Stomach (tissue), 8 donors: ENCODE measurements at regions not wholly inside any gene's neighbourhood (a gene's known extent, or its start where the extent isn't known, plus 50 kb on each side); places are given as distances from the start of the nearest gene placed in this dataset.

Experiments used
- DNase-seq, 2 donors: peaks; one replicate each; pipeline versions ENCODE4 v3.0.0 to v3.0.0-alpha.2; 2013 to 2019
- H3K27ac ChIP-seq, 5 donors: fragments of 200-600 bp in 4 of 5; sonication (generic) in 4 of 5; one replicate each; pipeline ENCODE4 v1.5.1; 2013 to 2019; ENCODE audit warnings: mild to moderate bottlenecking in 1 of 5, moderate library complexity in 1 of 5
- H3K27me3 ChIP-seq, 3 donors: fragments of 200-600 bp; sonication (generic); one replicate each; pipeline ENCODE4 v1.5.1; 2017 to 2019; ENCODE audit warnings: mixed run types in 1 of 3
- H3K36me3 ChIP-seq, 4 donors: fragments of 200-600 bp; sonication (generic); 1 replicate in 3 of 4; 2 replicates in 1 of 4; pipeline ENCODE4 v1.5.1; 2016 to 2019
- H3K4me1 ChIP-seq, 4 donors: fragments of 200-600 bp; sonication (generic); one replicate each; pipeline ENCODE4 v1.5.1; 2016 to 2019
- H3K4me3 ChIP-seq, 4 donors: fragments of 200-600 bp; sonication (generic) in 3 of 4; one replicate each; pipeline ENCODE4 v1.5.1; 2016 to 2019; ENCODE audit warnings: mild to moderate bottlenecking in 1 of 4
- H3K9me3 ChIP-seq, 4 donors: fragments of 200-600 bp; sonication (generic); one replicate each; pipeline ENCODE4 v1.5.1; 2016 to 2019
- EP300 ChIP-seq: sonication (generic); formaldehyde crosslinking; IDR thresholded peaks from one replicate; pipeline ENCODE4 v1.6.1; 2017; ENCODE audit warnings: antibody characterized with exemption
- POLR2A ChIP-seq, 4 donors: fragments of 450-650 bp; IDR thresholded peaks; one replicate each; pipeline ENCODE4 v1.6.1; 2016; ENCODE audit warnings: antibody characterized with exemption in 4 of 4, control low read depth in 2 of 4, mild to moderate bottlenecking in 1 of 4, moderate library complexity in 1 of 4
- POLR2AphosphoS5 ChIP-seq, 3 donors: sonication (generic); formaldehyde crosslinking; IDR thresholded peaks; one replicate each; pipeline ENCODE4 v1.6.1; 2016; ENCODE audit warnings: antibody characterized with exemption in 3 of 3
- WGBS, 5 donors: extraction: QIAGEN DNeasy Blood & Tissue Kit in 3 of 5; methylation state at CpG; one replicate each; pipeline versions ENCODE4 v1.1.5 to v1.1.7; 2013 to 2018; 5-methylcytosine and 5-hydroxymethylcytosine counted together
- intact Hi-C: fragments of 100-400 bp; cut with DNase I; formaldehyde crosslinking; loops from one replicate; pipeline ENCODE4 v1.15.1; 2023; ENCODE audit warnings: low total_unique reads
- TF ChIP-seq, protein P1 (sequence below), 7 experiments: fragments of 450-650 bp in 4 of 7; fragments of 200-600 bp in 3 of 7; sonication (generic) in 3 of 7; IDR thresholded peaks; one replicate each; pipeline ENCODE4 v1.5.1; 2016 to 2019; ENCODE audit warnings: antibody characterized with exemption in 7 of 7, control low read depth in 2 of 7, mild to moderate bottlenecking in 1 of 7
- donor health status: healthy with polysubstance abuse.
- donor health status: Bipolar disorder and iron deficiency.
- donor health status: healthy.

DNA sequence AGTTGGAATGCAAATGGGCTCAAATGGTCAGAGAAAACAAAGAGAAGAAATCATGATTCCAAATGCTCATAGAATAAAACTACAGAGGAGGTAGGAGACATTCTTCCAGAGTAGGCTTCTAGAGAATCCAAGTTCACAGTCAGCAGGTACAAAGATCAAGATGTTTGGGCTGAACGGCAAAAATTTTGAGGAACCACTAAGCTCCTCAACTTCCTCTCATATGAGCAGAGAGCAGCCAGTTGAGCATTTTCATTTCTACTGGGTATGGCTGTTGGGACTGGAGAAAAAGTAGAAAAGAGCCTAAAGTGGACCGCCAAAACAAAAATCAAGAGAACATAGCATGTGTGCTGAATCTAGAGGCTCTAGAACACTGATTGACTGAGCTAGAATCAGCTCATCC, 73.8 kb upstream of the ARID2 start:
- Histone ChIP-seq H3K4me3 (no peak overlapping the region), H3K9me3 (no peaks in the 10 kb centered on the region), H3K27ac (no peak overlapping the region), H3K27me3 (no peaks in the 10 kb centered on the region), H3K4me1 (peaks cover 0 to 4% (median 0%) of the 10 kb centered on the region in 4 donors), H3K36me3 (no peaks in the 10 kb centered on the region)
- no peak for TF ChIP-seq POLR2AphosphoS5 (IDR thresholded peaks at IDR 0.05)
- TF ChIP-seq EP300, result no peak
- no peak for TF ChIP-seq POLR2A (IDR thresholded peaks at IDR 0.05)
- TF ChIP-seq, protein P1, sequence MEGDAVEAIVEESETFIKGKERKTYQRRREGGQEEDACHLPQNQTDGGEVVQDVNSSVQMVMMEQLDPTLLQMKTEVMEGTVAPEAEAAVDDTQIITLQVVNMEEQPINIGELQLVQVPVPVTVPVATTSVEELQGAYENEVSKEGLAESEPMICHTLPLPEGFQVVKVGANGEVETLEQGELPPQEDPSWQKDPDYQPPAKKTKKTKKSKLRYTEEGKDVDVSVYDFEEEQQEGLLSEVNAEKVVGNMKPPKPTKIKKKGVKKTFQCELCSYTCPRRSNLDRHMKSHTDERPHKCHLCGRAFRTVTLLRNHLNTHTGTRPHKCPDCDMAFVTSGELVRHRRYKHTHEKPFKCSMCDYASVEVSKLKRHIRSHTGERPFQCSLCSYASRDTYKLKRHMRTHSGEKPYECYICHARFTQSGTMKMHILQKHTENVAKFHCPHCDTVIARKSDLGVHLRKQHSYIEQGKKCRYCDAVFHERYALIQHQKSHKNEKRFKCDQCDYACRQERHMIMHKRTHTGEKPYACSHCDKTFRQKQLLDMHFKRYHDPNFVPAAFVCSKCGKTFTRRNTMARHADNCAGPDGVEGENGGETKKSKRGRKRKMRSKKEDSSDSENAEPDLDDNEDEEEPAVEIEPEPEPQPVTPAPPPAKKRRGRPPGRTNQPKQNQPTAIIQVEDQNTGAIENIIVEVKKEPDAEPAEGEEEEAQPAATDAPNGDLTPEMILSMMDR (IDR thresholded peaks at IDR 0.05), result no peak
- WGBS, 5 donors, result 73 to 96% (median 87%) methylated on average over 2 of the region's 2 CpGs
- intact Hi-C loops, result no loop called here
- no peak for DNase-seq

DNA sequence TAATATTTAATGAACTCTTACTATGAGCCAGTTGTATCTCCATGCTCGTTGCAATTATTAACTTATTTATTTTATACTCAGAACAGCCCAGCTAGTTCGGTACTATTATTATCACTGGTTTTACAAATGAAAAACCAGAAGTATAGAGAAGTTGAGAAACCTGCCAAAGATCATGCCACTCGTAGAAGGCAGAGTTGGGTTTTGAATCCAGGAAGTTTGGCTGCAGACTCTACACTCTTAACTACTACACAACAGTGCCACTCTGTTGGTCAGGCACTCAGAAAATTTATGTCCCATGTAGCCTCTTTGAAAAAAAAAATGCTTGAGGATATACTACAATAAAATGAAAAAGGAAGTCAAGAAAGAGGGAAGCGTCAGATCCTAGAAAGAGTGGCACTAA, 71.5 kb upstream of the ARID2 start:
- Histone ChIP-seq H3K27me3 (no peaks in the 10 kb centered on the region), H3K4me3 (no peak overlapping the region), H3K4me1 (peaks cover 0 to 4% (median 0%) of the 10 kb centered on the region in 4 donors), H3K9me3 (no peaks in the 10 kb centered on the region), H3K36me3 (no peaks in the 10 kb centered on the region), H3K27ac (no peak overlapping the region)
- TF ChIP-seq POLR2AphosphoS5 (IDR thresholded peaks at IDR 0.05) (no peak), POLR2A (IDR thresholded peaks at IDR 0.05) (no peak), EP300 (no peak)
- TF ChIP-seq, protein P1 (IDR thresholded peaks at IDR 0.05), result no peak
- intact Hi-C loops, result no loop called here
- no peak for DNase-seq
- 73 to 84% (median 76%) methylated on average over 4 of the region's 4 CpGs for WGBS, 5 donors

DNA sequence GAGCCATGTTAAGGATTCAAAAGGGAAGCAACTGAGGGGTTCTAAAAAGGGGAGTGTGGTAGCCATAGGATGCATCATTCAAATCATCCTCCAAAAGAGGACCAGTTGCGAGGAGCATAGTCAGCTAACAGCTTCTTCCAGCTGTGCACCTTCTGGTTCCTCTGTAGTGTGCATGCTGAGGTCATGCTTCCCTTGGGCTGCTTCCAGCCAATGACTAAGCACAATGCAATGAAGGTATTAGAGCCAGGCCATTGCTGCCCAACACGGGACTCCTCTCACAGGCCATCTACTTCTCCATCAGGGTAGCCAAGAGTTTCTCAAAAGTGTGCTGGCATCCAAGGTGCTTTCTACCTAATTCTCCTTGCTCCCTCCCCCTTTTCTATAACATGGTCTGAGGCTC, 69.2 kb upstream of the ARID2 start:
- no peaks in the 10 kb centered on the region for H3K36me3 ChIP-seq
- H3K4me1 ChIP-seq, result peaks cover 0 to 4% (median 0%) of the 10 kb centered on the region in 4 donors
- no peak overlapping the region for H3K4me3 ChIP-seq
- 37 to 62% (median 56%) methylated on average over 2 of the region's 2 CpGs for WGBS, 5 donors
- H3K9me3 ChIP-seq, result no peaks in the 10 kb centered on the region
- DNase-seq, result peak in 1 of 2 donors; percentile 26
- H3K27me3 ChIP-seq, result no peaks in the 10 kb centered on the region
- TF ChIP-seq POLR2A (IDR thresholded peaks at IDR 0.05), result no peak
- TF ChIP-seq, protein P1 (IDR thresholded peaks at IDR 0.05), result no peak
- TF ChIP-seq EP300, result no peak
- no peak for TF ChIP-seq POLR2AphosphoS5 (IDR thresholded peaks at IDR 0.05)
- intact Hi-C loops, result no loop called here
- no peak overlapping the region for H3K27ac ChIP-seq

DNA sequence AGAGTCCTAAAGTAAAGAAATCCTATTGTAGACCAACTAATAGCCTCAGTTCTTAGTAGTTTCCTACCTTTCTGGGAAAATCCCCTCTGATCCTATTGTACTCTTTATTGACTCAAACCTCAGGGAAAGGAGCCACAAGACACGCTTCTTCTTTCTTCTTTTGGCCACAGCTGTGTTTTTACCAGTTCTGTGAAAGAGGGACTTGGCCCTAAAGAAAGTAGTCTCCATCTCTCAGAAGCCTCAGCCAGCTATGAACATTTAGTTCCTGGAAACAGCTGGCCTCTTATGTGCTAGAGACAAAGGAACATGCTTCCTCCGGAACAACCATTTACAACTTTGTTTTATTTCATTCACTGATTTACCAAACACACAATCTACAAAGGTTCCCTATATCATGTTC, 66.1 kb upstream of the ARID2 start:
- WGBS, 5 donors, result 34 to 61% (median 48%) methylated on average over 2 of the region's 2 CpGs

More for the DNA sequence above, 66.1 kb upstream of the ARID2 start:
- no peaks in the 10 kb centered on the region for H3K36me3 ChIP-seq
- TF ChIP-seq POLR2A (IDR thresholded peaks at IDR 0.05) (no peak), EP300 (no peak), POLR2AphosphoS5 (IDR thresholded peaks at IDR 0.05) (no peak)
- TF ChIP-seq, protein P1 (IDR thresholded peaks at IDR 0.05), result no peak
- H3K4me3 ChIP-seq, result no peak overlapping the region
- DNase-seq, result no peak
- no peaks in the 10 kb centered on the region for H3K27me3 ChIP-seq
- no peaks in the 10 kb centered on the region for H3K9me3 ChIP-seq
- intact Hi-C loops, result no loop called here
- H3K27ac ChIP-seq, result no peak overlapping the region
- H3K4me1 ChIP-seq, result peaks cover 0 to 4% (median under 1%) of the 10 kb centered on the region in 4 donors
